HG03175 (cell line): ENCODE measurements at regions not wholly inside any gene's neighbourhood (a gene's known extent, or its start where the extent isn't known, plus 50 kb on each side); places are given as distances from the start of the nearest gene placed in this dataset.

Experiments used
- ATAC-seq: cut with Tn5 transposase; IDR thresholded peaks from one replicate; pipeline ENCODE4 v1.9.1; 2021; ENCODE audit warnings: mild to moderate bottlenecking, moderate library complexity; ENCODE audit not compliant: unreplicated experiment

DNA sequence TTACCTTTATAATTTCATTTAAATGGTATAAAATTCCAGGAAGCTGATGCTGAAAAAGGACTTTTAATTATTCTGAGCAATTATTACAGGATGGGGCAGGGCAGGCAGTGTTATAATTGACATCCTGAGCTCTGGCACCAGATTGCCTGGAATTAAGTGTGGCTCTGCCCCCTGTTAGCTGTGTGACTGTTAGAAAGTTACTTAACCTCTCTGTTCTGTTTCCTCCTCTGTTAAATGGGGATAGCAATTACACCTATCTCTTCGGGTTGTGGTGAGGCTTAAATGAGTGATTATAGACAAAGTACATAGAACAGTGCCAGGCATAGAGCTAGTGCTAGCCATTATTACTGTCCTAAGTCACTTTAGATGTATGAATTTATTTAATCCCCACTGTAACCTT, 327.3 kb downstream of the SMAD2 start:
- ATAC-seq, result no peak

- ATAC-seq, result no peak
Observed at GRCh38 chr18:47602273-47602897, 328.1 kb downstream of the SMAD2 start.

- no peak for ATAC-seq
Observed at GRCh38 chr18:47601581-47602272, 328.7 kb downstream of the SMAD2 start.

- ATAC-seq, result no peak
Observed at GRCh38 chr18:47595831-47596501, 334.5 kb downstream of the SMAD2 start.

GRCh38 chr18:47594621-47595086, 335.8 kb downstream of the SMAD2 start:
- no peak for ATAC-seq

- ATAC-seq, result no peak
Observed at GRCh38 chr18:47593744-47594472, 336.6 kb downstream of the SMAD2 start.

GRCh38 chr18:47591429-47591828, 339.0 kb downstream of the SMAD2 start:
- no peak for ATAC-seq

DNA sequence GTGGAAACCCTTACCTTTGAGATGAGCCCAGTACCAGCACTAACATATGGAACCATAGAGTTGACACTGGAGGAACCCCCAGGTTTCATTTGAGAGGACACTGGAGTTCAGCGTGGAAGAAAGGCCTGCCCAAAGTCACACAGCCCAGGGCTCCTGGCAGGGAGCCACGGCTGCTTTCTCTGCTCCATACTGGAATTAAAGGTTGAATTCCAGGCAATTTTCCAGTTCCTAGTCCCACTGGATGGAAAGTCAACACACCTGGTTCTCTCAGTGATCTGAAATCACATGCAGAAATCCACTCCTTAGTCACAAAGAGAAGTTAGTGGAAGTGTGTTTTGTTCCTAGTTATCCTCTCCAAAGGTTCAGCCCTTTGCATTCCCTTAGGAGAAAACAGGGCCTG, 336.1 kb upstream of the SKOR2 start:
- ATAC-seq, result no peak

DNA sequence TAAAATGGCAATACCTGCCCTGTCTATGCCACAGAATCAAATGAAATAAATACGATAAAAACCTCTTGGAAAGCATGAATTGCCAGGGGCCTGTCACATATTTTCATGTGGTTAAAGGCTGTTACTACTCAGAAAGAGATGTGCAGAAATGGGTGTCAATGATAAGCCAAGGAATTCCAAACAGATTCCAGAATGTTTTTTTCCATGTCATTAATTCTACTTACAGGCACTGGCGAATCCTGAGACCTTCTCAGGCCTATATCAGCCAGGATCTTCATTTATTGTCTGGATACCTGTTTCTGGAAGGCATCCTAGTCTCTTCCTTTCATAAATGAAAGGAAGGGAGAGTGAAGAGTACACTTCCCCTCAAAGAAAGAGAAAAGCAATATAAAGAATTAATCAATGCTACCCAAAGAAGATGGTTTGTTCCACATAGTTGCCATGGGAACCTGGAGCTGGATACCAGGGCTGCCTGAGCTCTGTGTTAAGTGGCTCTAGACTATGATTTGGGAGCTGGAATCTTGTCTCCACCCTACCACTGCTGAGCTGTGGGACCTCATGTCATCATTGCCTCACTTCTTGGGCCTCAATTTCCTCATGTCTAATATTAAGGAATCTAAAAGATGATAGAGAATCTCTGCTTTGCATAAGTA, 335.1 kb upstream of the SKOR2 start:
- no peak for ATAC-seq

DNA sequence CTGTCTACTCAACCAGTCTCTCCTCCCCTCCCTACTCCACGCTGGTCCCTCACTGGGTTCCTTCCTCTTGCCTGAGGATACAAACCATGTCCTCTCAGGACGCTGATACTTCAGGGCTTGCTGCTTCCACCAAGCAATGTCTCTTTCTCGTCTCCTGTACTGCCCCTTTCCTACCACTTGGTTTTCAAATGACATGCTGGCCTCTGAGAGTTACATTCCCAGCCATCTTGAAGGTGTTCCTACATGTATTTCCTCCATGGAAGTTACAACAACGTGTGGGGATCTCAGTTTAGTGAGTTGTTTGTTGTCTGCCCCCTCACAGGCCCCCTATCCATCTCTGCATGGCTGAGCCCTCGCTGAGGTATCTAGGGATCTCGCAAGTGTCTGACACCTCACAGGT, 334.5 kb upstream of the SKOR2 start:
- ATAC-seq, result no peak

DNA sequence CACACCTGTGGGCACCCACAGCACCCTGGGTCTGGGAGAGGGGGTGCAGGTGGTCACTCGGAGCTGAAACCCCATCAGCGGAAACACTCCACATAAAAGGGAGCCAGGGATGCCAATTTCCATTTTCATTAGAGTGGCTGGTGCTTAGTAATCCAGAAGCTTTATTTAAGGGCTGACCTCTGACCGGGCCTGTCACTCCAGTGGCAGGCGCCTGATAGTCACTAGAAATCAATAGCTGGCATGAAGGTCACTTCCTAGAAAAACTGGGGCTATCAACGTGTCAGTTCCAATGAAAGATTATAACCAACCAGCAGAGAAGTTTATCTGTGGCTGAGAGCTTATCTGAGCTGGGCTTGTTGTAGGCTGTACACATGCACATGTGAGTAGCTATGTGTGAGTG, 333.7 kb upstream of the SKOR2 start:
- ATAC-seq, result no peak

GRCh38 chr18:47582093-47582492, 330.6 kb upstream of the SKOR2 start:
- no peak for ATAC-seq

GRCh38 chr18:47577520-47577919, 326.1 kb upstream of the SKOR2 start:
- no peak for ATAC-seq

DNA sequence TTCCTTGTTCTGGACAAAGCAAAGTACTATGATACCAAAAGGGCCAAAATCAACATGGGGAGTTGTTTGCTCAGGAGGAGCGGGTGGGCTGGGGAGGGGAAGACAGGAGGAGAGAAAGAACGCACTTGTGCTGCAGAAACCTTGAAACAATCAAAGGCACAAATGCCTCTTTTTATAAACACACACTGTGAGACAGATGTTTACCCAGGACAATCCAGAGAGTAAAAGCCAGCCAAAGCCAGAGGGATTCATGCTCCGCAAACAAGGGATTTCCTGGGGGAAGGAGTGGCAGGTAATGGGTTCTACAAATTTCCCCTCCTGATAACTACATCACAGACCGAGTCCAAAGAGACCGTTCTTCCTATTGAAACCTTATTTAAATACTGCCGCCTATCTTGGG, 323.5 kb upstream of the SKOR2 start:
- no peak for ATAC-seq

DNA sequence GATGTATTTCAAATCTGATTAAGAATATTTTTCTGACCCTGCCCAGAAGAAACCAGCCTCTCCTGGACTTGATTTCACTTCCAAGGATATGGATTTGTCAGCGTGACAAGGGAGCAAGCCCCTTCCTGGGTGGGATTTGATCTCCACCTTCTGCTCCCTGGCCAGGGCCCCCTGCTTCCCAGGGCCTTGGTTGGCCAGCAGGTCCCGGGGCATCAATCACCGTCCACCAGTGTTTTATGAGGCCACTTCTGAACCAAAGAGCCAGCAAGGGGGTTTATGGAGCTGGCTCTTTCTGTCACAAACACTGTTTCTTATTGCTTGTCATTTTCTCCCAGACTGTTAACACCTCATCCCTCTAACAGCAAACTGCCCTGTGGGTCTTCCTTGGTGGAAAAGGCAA, 320.5 kb upstream of the SKOR2 start:
- ATAC-seq, result no peak

DNA sequence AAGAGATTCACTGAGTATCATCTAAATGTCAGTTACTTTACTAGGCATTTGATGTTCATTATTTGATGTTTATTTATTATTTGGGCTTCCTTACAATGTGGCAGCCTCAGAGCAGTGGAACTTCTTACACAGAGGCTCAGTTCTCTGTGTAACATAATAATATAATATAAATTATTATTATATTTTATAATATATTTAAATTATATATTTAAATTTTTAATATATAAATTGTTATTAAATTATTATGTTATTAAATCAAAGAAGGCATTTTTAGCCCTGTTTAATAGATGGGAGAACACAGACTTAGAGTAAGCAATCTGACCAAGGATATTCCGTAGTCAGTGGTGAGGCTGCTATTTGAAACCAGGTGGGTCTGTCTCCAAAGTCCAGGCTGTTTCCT, 315.3 kb upstream of the SKOR2 start:
- no peak for ATAC-seq

DNA sequence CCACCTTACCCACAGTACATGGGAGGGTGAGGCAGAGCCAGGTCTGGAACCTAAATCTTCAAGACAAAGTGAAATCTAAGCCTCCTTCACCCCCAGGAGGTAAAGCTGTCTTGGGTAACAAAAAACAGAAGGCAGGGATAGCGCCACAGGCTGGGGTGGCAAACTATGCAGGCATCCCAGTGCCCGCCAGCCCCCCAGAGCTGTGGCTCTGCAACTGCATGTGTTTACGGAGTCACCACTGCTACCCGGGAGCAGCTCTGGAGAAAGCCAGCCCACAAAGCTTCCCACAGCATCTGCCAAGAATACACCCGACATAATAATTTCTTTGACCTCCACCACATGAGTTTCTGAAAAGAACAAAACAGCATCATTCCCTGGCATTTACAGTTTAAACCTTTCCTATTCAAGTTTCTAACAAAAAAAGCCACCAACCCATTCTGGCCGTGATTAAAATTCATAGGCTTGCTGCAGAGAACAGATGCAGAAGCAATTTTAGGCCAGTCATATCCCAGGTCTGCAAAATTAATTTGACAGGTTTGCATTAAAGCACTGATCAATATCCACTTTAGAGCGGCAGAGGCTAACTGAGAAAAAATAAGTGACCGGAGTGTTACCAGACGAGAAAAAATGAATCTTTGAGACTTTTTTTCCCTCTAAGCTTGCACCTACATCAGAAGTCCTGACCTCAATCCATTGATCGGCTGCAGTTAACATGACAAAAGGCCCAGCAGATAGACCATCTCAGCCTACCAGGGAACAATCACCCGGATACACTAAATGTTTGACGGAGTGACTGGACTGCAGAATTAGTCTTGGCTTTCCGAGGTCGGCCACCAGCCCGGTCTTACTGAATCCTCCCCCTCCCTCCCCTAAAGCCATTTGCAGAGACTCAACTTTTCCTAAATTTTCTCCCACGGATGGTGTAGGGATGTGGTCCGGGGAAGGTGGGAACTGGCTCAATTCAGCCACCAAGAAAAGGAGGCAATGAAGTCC, 309.6 kb upstream of the SKOR2 start:
- ATAC-seq, result no peak

- peak; percentile 91 for ATAC-seq
Observed at GRCh38 chr18:47558110-47558750, 306.8 kb upstream of the SKOR2 start.

GRCh38 chr18:47557160-47557559, 305.7 kb upstream of the SKOR2 start:
- no peak for ATAC-seq
